ENCODE measurements at regions not wholly inside any gene's neighbourhood (a gene's known extent, or its start where the extent isn't known, plus 50 kb on each side); places are given as distances from the start of the nearest gene placed in this dataset.

GRCh38 chr2:216787851-216788540 is 71.9 kb downstream of the TNP1 start:
- DNase-seq: no peak
- Mint-ChIP-seq H3K27me3 (no peaks in the 10 kb centered on the region), H3K36me3 (ENCODE audit: low read depth) (no peaks in the 10 kb centered on the region), H3K27ac (no peak overlapping the region), H3K4me3 (no peak overlapping the region), H3K4me1 (no peaks in the 10 kb centered on the region), H3K9me3 (no peaks in the 10 kb centered on the region)
- ChIA-PET CTCF (interaction anchor here (0.5 to 1.2 kb wide), 2 partner anchors 12 to 114 kb away, joined by 4 to 5 read pairs; no protein-coding TSS in a partner anchor), POLR2A (no interaction called here)

DNA sequence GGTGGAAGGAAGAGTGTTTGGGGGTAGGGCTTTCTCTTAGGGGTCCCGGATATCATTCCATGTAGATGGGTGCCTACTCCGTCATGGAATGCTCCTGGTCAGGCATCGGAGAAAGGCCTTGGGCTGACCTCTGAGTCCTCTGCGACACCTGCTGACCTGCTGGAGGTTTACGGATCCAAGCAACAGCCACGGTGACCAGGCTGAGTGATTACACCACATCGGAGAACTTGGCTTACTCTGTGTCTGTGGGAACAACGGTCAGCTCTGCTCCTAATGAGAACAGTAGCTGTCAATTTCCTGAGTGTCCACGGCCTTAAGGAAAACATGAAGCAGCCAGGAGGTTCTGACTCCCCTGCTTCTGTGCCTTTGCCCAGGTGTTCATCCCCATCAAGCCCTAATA is 73.2 kb downstream of the TNP1 start:
- H3K4me1 Mint-ChIP-seq: no peaks in the 10 kb centered on the region
- CTCF ChIA-PET: no interaction called here
- no peaks in the 10 kb centered on the region for H3K27me3 Mint-ChIP-seq
- DNase-seq: no peak
- POLR2A ChIA-PET: no interaction called here
- no peaks in the 10 kb centered on the region for H3K36me3 Mint-ChIP-seq (ENCODE audit: low read depth)
- H3K27ac Mint-ChIP-seq: no peak overlapping the region
- H3K4me3 Mint-ChIP-seq: no peak overlapping the region
- H3K9me3 Mint-ChIP-seq: no peaks in the 10 kb centered on the region

DNA sequence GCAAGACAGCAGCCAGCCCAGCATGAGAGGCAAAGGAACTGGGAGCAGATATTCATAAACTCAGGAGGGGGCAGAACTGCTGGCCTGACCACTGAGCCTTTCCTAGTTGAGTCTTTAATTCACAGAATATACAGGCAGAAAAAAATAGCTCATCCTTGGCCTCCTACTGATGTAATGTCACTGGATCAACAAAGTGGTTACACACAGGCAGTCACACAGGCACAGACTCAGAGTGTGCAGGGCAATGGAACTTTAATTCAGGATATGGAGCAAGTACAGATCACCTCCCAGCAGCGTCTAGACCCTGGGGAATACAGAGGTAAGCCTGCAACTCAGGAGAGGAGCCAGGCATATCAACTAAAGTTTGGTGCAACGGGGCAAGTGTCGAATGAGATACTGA is 75.4 kb downstream of the TNP1 start:
- no peak for DNase-seq
- Mint-ChIP-seq H3K4me1 (no peaks in the 10 kb centered on the region), H3K27me3 (no peaks in the 10 kb centered on the region), H3K4me3 (no peak overlapping the region), H3K36me3 (ENCODE audit: low read depth) (no peaks in the 10 kb centered on the region), H3K9me3 (no peaks in the 10 kb centered on the region), H3K27ac (no peak overlapping the region)
- CTCF ChIA-PET: no interaction called here
- POLR2A ChIA-PET: no interaction called here

GRCh38 chr2:216781709-216782108 is 78.2 kb downstream of the TNP1 start:
- POLR2A ChIA-PET: no interaction called here
- Mint-ChIP-seq H3K27me3 (peaks cover 2% of the 10 kb centered on the region), H3K27ac (no peak overlapping the region), H3K36me3 (ENCODE audit: low read depth) (no peaks in the 10 kb centered on the region), H3K9me3 (no peaks in the 10 kb centered on the region), H3K4me1 (no peaks in the 10 kb centered on the region), H3K4me3 (no peak overlapping the region)
- no peak for DNase-seq
- CTCF ChIA-PET: no interaction called here

DNA sequence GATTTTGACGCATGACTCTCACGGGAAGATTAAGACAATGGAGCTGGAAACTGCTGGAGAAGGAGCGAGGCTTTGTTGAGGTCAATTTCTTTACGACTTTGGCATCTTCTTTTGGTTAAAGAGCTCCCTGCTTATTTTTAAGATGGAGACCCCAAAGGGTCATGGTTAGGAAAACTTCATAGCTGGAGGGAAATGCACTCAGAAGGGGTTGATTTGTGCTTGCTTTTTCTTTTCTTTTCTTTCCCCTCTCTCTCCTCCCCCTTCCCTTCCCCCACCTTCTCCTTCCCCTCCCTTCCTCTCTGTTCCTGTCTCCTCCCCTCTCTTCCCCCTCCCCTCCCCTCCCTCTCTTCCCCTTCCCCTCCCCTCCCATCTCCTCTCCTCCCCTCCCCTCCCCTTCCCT is 79.0 kb downstream of the TNP1 start:
- H3K27ac Mint-ChIP-seq: no peak overlapping the region
- no peaks in the 10 kb centered on the region for H3K9me3 Mint-ChIP-seq
- peaks cover 2% of the 10 kb centered on the region for H3K27me3 Mint-ChIP-seq
- no peaks in the 10 kb centered on the region for H3K4me1 Mint-ChIP-seq
- POLR2A ChIA-PET: no interaction called here
- CTCF ChIA-PET: no interaction called here
- no peaks in the 10 kb centered on the region for H3K36me3 Mint-ChIP-seq (ENCODE audit: low read depth)
- H3K4me3 Mint-ChIP-seq: no peak overlapping the region
- DNase-seq: no peak

DNA sequence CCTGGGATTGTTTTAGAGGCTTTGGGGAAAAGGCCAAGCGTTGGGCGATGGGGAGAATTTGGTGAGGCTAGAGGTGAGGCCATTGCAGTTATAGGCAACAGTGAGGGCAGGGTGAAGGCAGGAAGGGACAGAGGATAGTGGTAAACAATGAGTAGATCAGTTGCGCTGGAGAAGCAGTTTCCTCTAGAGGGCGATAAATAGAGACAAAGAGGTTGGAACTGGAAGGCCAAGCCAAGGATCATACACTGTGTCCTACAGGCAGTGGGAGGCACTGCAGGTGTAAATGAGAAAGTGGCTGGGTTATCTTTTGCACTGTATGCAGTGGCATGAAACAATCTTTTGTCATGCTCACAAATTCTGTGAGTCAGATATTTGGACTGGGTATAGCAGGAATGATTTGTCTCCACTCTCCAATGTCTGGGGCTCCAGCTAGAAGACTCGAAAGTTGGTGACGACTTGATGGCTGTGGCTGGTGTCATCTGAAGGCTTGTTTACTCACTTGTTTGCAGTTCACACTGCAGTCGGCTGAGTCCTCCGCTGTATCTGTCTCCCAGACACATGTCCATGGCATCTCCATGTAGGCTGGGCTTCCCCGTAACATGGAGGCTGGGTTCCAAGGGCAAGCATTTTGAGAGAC is 82.1 kb downstream of the TNP1 start:
- H3K36me3 Mint-ChIP-seq (ENCODE audit: low read depth): no peaks in the 10 kb centered on the region
- ChIA-PET POLR2A (no interaction called here), CTCF (no interaction called here)
- H3K4me1 Mint-ChIP-seq: no peaks in the 10 kb centered on the region
- peak; percentile 31 for DNase-seq
- H3K9me3 Mint-ChIP-seq: no peaks in the 10 kb centered on the region
- peaks cover 2% of the 10 kb centered on the region for H3K27me3 Mint-ChIP-seq
- H3K27ac Mint-ChIP-seq: no peak overlapping the region
- H3K4me3 Mint-ChIP-seq: no peak overlapping the region

- ChIA-PET POLR2A (no interaction called here), CTCF (interaction anchor here (1.2 to 1.6 kb wide), 2 partner anchors 10 to 11 kb away, joined by 4 read pairs; no protein-coding TSS in a partner anchor)
- H3K9me3 Mint-ChIP-seq: no peaks in the 10 kb centered on the region
- H3K4me3 Mint-ChIP-seq: no peak overlapping the region
- peaks cover 3% of the 10 kb centered on the region for H3K27me3 Mint-ChIP-seq
- no peak for DNase-seq
- H3K27ac Mint-ChIP-seq: no peak overlapping the region
- no peaks in the 10 kb centered on the region for H3K36me3 Mint-ChIP-seq (ENCODE audit: low read depth)
- no peaks in the 10 kb centered on the region for H3K4me1 Mint-ChIP-seq
These were observed 80.9 kb upstream of the IGFBP5 start for GRCh38 chr2:216776066-216776850.

GRCh38 chr2:216775043-216775453 is 79.7 kb upstream of the IGFBP5 start:
- no peak for DNase-seq
- Mint-ChIP-seq H3K36me3 (ENCODE audit: low read depth) (no peaks in the 10 kb centered on the region), H3K4me3 (no peak overlapping the region), H3K9me3 (no peaks in the 10 kb centered on the region), H3K4me1 (no peaks in the 10 kb centered on the region), H3K27me3 (peaks cover 3% of the 10 kb centered on the region), H3K27ac (no peak overlapping the region)
- ChIA-PET POLR2A (no interaction called here), CTCF (interaction anchor here (0.6 to 1.6 kb wide), 3 partner anchors 9 to 464 kb away, joined by 3 to 4 read pairs (median 4); no protein-coding TSS in a partner anchor)

- no peaks in the 10 kb centered on the region for H3K4me1 Mint-ChIP-seq
- H3K27ac Mint-ChIP-seq: no peak overlapping the region
- H3K36me3 Mint-ChIP-seq (ENCODE audit: low read depth): no peaks in the 10 kb centered on the region
- CTCF ChIA-PET: interaction anchor here (0.6 kb wide), 1 partner anchor 465 kb away, joined by 3 read pairs; no protein-coding TSS in a partner anchor
- no peak for DNase-seq
- no peak overlapping the region for H3K4me3 Mint-ChIP-seq
- POLR2A ChIA-PET: no interaction called here
- peaks cover 3% of the 10 kb centered on the region for H3K27me3 Mint-ChIP-seq
- H3K9me3 Mint-ChIP-seq: no peaks in the 10 kb centered on the region
These were observed 79.3 kb upstream of the IGFBP5 start for GRCh38 chr2:216774620-216775019.

- no peak for DNase-seq
- Mint-ChIP-seq H3K27ac (no peak overlapping the region), H3K4me3 (no peak overlapping the region), H3K4me1 (no peaks in the 10 kb centered on the region), H3K27me3 (peaks cover 3% of the 10 kb centered on the region), H3K9me3 (no peaks in the 10 kb centered on the region), H3K36me3 (ENCODE audit: low read depth) (no peaks in the 10 kb centered on the region)
- POLR2A ChIA-PET: no interaction called here
- CTCF ChIA-PET: no interaction called here
These were observed 78.8 kb upstream of the IGFBP5 start for GRCh38 chr2:216774180-216774579.

GRCh38 chr2:216773072-216773471 is 77.7 kb upstream of the IGFBP5 start:
- POLR2A ChIA-PET: no interaction called here
- no peak for DNase-seq
- no peak overlapping the region for H3K4me3 Mint-ChIP-seq
- H3K4me1 Mint-ChIP-seq: no peaks in the 10 kb centered on the region
- H3K27ac Mint-ChIP-seq: no peak overlapping the region
- CTCF ChIA-PET: no interaction called here
- H3K36me3 Mint-ChIP-seq (ENCODE audit: low read depth): no peaks in the 10 kb centered on the region
- peaks cover 3% of the 10 kb centered on the region for H3K27me3 Mint-ChIP-seq
- H3K9me3 Mint-ChIP-seq: no peaks in the 10 kb centered on the region

- Mint-ChIP-seq H3K4me3 (no peak overlapping the region), H3K4me1 (no peaks in the 10 kb centered on the region), H3K9me3 (no peaks in the 10 kb centered on the region), H3K27me3 (peaks cover 6% of the 10 kb centered on the region), H3K27ac (no peak overlapping the region), H3K36me3 (ENCODE audit: low read depth) (no peaks in the 10 kb centered on the region)
- ChIA-PET POLR2A (no interaction called here), CTCF (no interaction called here)
- DNase-seq: no peak
These were observed 75.4 kb upstream of the IGFBP5 start for GRCh38 chr2:216770717-216771116.

GRCh38 chr2:216770050-216770449 is 74.7 kb upstream of the IGFBP5 start:
- CTCF ChIA-PET: no interaction called here
- POLR2A ChIA-PET: no interaction called here
- Mint-ChIP-seq H3K36me3 (ENCODE audit: low read depth) (no peaks in the 10 kb centered on the region), H3K9me3 (no peaks in the 10 kb centered on the region), H3K27ac (no peak overlapping the region), H3K4me1 (no peaks in the 10 kb centered on the region), H3K4me3 (no peak overlapping the region), H3K27me3 (peaks cover 7% of the 10 kb centered on the region)
- DNase-seq: no peak
